ENCODE measurements at regions not wholly inside any gene's neighbourhood (a gene's known extent, or its start where the extent isn't known, plus 50 kb on each side); places are given as distances from the start of the nearest gene placed in this dataset.

DNA sequence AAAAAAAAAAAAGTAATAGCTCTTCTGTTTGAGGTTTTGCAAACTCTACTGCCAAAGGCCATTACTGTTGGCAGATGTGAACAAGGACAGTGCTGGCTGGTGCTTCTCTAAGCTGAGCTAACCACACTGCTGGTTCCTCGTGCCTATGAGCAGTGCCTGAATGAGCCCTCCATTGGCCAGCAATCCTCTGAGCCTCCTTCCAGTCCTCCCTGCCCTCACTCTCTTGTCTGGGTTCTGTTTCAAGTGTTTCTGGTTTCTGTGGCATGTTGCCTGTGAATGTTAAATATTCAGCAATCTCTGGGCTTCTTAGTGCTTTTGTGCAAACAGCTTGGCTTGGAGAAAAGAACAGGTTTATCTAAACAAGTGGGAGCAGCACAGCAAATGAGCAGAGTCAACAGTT lies 161.3 kb upstream of the AUTS2 start:
- Histone ChIP-seq H3K9me3 (ENCODE audit: control insufficient read depth, insufficient read depth, low read length) (peaks cover 13% of the 10 kb centered on the region), H3K36me3 (ENCODE audit: control insufficient read depth, low read length) (no peaks in the 10 kb centered on the region), H4K20me1 (ENCODE audit: control insufficient read depth, insufficient read depth, low read depth, low read length) (no peaks in the 10 kb centered on the region), H3K9me2 (replicated peaks; ENCODE audit: control insufficient read depth, low read length) (no peaks in the 10 kb centered on the region), H3K4me1 (ENCODE audit: control insufficient read depth, low read length) (no peaks in the 10 kb centered on the region), H3K27me3 (ENCODE audit: control insufficient read depth, low read length) (no peaks in the 10 kb centered on the region), H3K4me3 (ENCODE audit: low read length) (no peak overlapping the region), H3F3A (ENCODE audit: control insufficient read depth, insufficient read depth) (no peaks in the 10 kb centered on the region), H3K79me2 (ENCODE audit: control insufficient read depth, low read length) (no peaks in the 10 kb centered on the region), H3K4me2 (ENCODE audit: low read length) (no peak overlapping the region), H3K27ac (ENCODE audit: low read depth, low read length) (no peak overlapping the region)
- TF ChIP-seq, protein P1, sequence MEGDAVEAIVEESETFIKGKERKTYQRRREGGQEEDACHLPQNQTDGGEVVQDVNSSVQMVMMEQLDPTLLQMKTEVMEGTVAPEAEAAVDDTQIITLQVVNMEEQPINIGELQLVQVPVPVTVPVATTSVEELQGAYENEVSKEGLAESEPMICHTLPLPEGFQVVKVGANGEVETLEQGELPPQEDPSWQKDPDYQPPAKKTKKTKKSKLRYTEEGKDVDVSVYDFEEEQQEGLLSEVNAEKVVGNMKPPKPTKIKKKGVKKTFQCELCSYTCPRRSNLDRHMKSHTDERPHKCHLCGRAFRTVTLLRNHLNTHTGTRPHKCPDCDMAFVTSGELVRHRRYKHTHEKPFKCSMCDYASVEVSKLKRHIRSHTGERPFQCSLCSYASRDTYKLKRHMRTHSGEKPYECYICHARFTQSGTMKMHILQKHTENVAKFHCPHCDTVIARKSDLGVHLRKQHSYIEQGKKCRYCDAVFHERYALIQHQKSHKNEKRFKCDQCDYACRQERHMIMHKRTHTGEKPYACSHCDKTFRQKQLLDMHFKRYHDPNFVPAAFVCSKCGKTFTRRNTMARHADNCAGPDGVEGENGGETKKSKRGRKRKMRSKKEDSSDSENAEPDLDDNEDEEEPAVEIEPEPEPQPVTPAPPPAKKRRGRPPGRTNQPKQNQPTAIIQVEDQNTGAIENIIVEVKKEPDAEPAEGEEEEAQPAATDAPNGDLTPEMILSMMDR (IDR thresholded peaks at IDR 0.05; ENCODE audit: low read depth, low read length, poor library complexity, severe bottlenecking), result no peak
- no peak for TF ChIP-seq EZH2phosphoT487 (IDR thresholded peaks at IDR 0.05; ENCODE audit: borderline replicate concordance, low read length)

DNA sequence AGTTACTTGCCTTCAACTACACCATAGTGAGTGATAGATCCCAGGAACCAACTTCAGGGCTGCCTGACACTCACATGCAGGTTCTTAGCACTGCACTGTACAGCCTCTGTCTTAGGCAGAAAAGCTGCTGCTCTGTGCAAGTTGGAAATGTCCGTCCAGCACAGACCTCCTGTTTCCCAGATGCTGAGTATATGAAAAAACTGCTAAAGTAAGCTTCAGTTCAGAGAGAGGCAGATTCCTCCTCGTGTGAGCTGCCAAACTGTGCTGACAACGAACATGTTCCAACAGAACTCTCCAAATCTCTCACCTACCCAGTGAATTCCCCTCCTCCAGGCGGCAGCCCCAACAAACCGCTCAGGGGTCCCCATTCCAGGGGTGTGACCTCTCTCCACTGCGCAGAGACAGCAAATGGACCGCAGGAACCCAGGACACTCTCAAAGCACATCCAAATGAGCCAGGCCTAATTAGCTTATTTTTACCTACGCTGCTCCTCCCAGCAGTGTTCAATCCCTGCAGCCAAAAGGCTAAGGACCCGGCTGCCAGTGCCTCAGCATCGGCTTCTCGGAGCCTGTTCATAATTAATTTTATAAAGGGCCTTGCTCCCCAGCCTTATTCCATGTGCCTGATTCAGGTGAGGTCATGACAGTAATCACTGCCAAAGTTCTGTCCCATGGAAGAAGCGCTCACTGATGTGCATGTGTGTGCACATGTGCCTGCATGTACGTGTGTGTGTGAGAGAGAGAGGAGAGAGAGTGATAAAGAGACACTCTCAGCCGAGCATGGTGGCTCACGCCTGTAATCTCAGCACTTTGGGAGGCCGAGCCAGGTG lies 159.5 kb upstream of the AUTS2 start:
- no peaks in the 10 kb centered on the region for H3K9me2 ChIP-seq (replicated peaks; ENCODE audit: control insufficient read depth, low read length)
- H3K27me3 ChIP-seq (ENCODE audit: control insufficient read depth, low read length), result no peaks in the 10 kb centered on the region
- peaks cover 14% of the 10 kb centered on the region for H3K4me1 ChIP-seq (ENCODE audit: control insufficient read depth, low read length)
- H3K4me2 ChIP-seq (ENCODE audit: low read length), result no peak overlapping the region
- no peak for TF ChIP-seq EZH2phosphoT487 (IDR thresholded peaks at IDR 0.05; ENCODE audit: borderline replicate concordance, low read length)
- TF ChIP-seq, protein P1 (IDR thresholded peaks at IDR 0.05; ENCODE audit: low read depth, low read length, poor library complexity, severe bottlenecking), result no peak
- H3F3A ChIP-seq (ENCODE audit: control insufficient read depth, insufficient read depth), result no peaks in the 10 kb centered on the region
- H3K79me2 ChIP-seq (ENCODE audit: control insufficient read depth, low read length), result no peaks in the 10 kb centered on the region
- no peaks in the 10 kb centered on the region for H4K20me1 ChIP-seq (ENCODE audit: control insufficient read depth, insufficient read depth, low read depth, low read length)
- no peaks in the 10 kb centered on the region for H3K36me3 ChIP-seq (ENCODE audit: control insufficient read depth, low read length)
- H3K27ac ChIP-seq (ENCODE audit: low read depth, low read length), result no peak overlapping the region
- no peak overlapping the region for H3K4me3 ChIP-seq (ENCODE audit: low read length)
- peaks cover 20% of the 10 kb centered on the region for H3K9me3 ChIP-seq (ENCODE audit: control insufficient read depth, insufficient read depth, low read length)

DNA sequence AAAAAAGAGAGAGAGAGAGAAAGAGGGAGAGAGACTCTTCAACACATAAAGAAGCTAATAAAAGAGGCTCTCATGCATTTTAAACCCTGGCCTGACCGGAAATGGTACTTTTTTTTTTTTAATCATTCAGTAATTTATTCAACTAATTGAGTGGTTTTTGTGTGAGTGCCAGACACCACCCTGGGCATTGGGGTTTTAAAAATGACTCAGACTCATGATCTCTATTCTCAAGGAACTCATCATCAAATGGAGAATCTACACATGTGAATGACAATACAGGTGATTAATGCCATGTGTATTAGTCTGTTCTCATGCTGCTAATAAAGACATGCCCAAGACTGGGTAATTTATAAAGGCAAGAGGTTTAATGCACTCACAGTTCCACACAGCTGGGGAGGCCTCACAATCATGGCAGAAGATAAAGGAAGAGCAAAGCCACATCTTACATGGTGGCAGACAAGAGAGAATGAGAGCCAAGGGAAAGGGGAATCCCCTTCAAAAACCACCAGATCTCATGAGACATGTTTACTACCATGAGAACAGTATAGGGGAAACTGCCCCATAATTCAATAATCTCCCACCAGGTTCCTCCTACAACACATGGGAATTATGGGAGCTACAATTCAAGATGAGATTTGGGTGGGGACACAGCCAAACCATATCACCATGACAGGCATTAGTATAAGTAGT lies 158.5 kb upstream of the AUTS2 start:
- H3K4me2 ChIP-seq (ENCODE audit: low read length), result no peak overlapping the region
- H3K27ac ChIP-seq (ENCODE audit: low read depth, low read length), result no peak overlapping the region
- H4K20me1 ChIP-seq (ENCODE audit: control insufficient read depth, insufficient read depth, low read depth, low read length), result no peaks in the 10 kb centered on the region
- H3K36me3 ChIP-seq (ENCODE audit: control insufficient read depth, low read length), result no peaks in the 10 kb centered on the region
- H3K9me3 ChIP-seq (ENCODE audit: control insufficient read depth, insufficient read depth, low read length), result peaks cover 20% of the 10 kb centered on the region
- peaks cover 14% of the 10 kb centered on the region for H3K4me1 ChIP-seq (ENCODE audit: control insufficient read depth, low read length)
- H3K9me2 ChIP-seq (replicated peaks; ENCODE audit: control insufficient read depth, low read length), result no peaks in the 10 kb centered on the region
- H3K4me3 ChIP-seq (ENCODE audit: low read length), result no peak overlapping the region
- H3K79me2 ChIP-seq (ENCODE audit: control insufficient read depth, low read length), result no peaks in the 10 kb centered on the region
- no peak for TF ChIP-seq EZH2phosphoT487 (IDR thresholded peaks at IDR 0.05; ENCODE audit: borderline replicate concordance, low read length)
- TF ChIP-seq, protein P1 (IDR thresholded peaks at IDR 0.05; ENCODE audit: low read depth, low read length, poor library complexity, severe bottlenecking), result no peak
- H3F3A ChIP-seq (ENCODE audit: control insufficient read depth, insufficient read depth), result no peaks in the 10 kb centered on the region
- no peaks in the 10 kb centered on the region for H3K27me3 ChIP-seq (ENCODE audit: control insufficient read depth, low read length)

Data from DOHH2 (cell line).